SK-N-SH (cell line): ENCODE measurements at regions not wholly inside any gene's neighbourhood (a gene's known extent, or its start where the extent isn't known, plus 50 kb on each side); places are given as distances from the start of the nearest gene placed in this dataset.

Experiments
- CTCF ChIA-PET: fragments of 300-600, 350-600 bp; formaldehyde crosslinking; extraction: SDS; loops from one replicate; lab custom pipeline; 2021; lab: Yijun Ruan, JAX
- POLR2A ChIA-PET: fragments of 350-600 bp; sonication (Branson Sonifier 250); formaldehyde crosslinking; extraction: SDS; loops from one replicate; lab custom pipeline; 2020; ENCODE audit warnings: antibody characterized with exemption, inconsistent platforms; lab: Yijun Ruan, JAX
- DNase-seq: peaks from one replicate; pipeline ENCODE4 v3.0.0; 2012
- H2AFZ ChIP-seq: fragments of 200-600 bp; sonication (generic); 2 replicates; pipeline ENCODE4 v1.8.1; 2016; ENCODE audit warnings: antibody characterized with exemption, mild to moderate bottlenecking, low read depth
- H3F3A ChIP-seq: fragments of 200-600 bp; sonication (generic); replicated peaks from 2 replicates; pipeline ENCODE3; 2016; ENCODE audit warnings: antibody characterized with exemption, mild to moderate bottlenecking; ENCODE audit not compliant: insufficient read depth
- H3K27ac ChIP-seq, 2 experiments: fragments of 200-500 bp in 1 of 2; fragments of 200-600 bp in 1 of 2; sonication (Bioruptor generic) in 1 of 2; sonication (generic), shearing (Covaris generic) in 1 of 2; 2 replicates each; pipeline versions ENCODE4 v1.5.1 to v1.6.1; 2014 to 2016; ENCODE audit warnings: low read depth in 2 of 2, inconsistent platforms in 1 of 2, low read length in 1 of 2, mild to moderate bottlenecking in 1 of 2, mixed read lengths in 1 of 2
- H3K27me3 ChIP-seq: fragments of 200-600 bp; sonication (generic), shearing (Covaris generic); 2 replicates; pipeline ENCODE4 v1.6.1; 2016; ENCODE audit warnings: mixed run types; ENCODE audit not compliant: insufficient read depth
- H3K36me3 ChIP-seq, 2 experiments: fragments of 200-500 bp in 1 of 2; fragments of 200-600 bp in 1 of 2; sonication (Bioruptor generic) in 1 of 2; sonication (generic) in 1 of 2; replicated peaks in 1 of 2; 2 replicates each; pipeline versions ENCODE3 to v1.5.1; 2014 to 2016; ENCODE audit warnings: low read length in 1 of 2, mild to moderate bottlenecking in 1 of 2; ENCODE audit not compliant: insufficient read depth in 2 of 2, control insufficient read depth in 1 of 2
- H3K4me1 ChIP-seq, 2 experiments: fragments of 200-500 bp in 1 of 2; fragments of 200-600 bp in 1 of 2; sonication (Bioruptor generic) in 1 of 2; sonication (generic), shearing (Covaris generic) in 1 of 2; 2 replicates each; pipeline versions ENCODE4 v1.5.1 to v1.6.1; 2014 to 2016; ENCODE audit warnings: low read depth in 1 of 2, low read length in 1 of 2, mixed run types in 1 of 2; ENCODE audit not compliant: insufficient read depth in 2 of 2, control insufficient read depth in 1 of 2
- H3K4me2 ChIP-seq: fragments of 200-600 bp; sonication (generic), shearing (Covaris generic); 2 replicates; pipeline ENCODE4 v1.6.1; 2017; ENCODE audit warnings: mixed run types
- H3K4me3 ChIP-seq, 2 experiments: fragments of 200-500 bp in 1 of 2; fragments of 200-600 bp in 1 of 2; sonication (Bioruptor generic) in 1 of 2; sonication (generic), shearing (Covaris generic) in 1 of 2; 2 replicates each; pipeline versions ENCODE4 v1.5.1 to v1.8.1; 2014 to 2016; ENCODE audit warnings: low read depth in 2 of 2, inconsistent platforms in 1 of 2, low read length in 1 of 2, mild to moderate bottlenecking in 1 of 2, mixed read lengths in 1 of 2, moderate library complexity in 1 of 2
- H3K79me2 ChIP-seq: fragments of 200-600 bp; sonication (generic); 2 replicates; pipeline ENCODE4 v1.8.1; 2017; ENCODE audit warnings: mild to moderate bottlenecking; ENCODE audit not compliant: insufficient read depth
- H3K9ac ChIP-seq: fragments of 200-600 bp; sonication (generic); 2 replicates; pipeline ENCODE4 v1.6.1; 2017; ENCODE audit warnings: mixed run types
- H3K9me2 ChIP-seq: fragments of 200-600 bp; sonication (generic); 2 replicates; pipeline ENCODE4 v1.6.1; 2017; ENCODE audit warnings: mixed run types
- H3K9me3 ChIP-seq: fragments of 200-600 bp; sonication (generic); 2 replicates; pipeline ENCODE4 v1.6.1; 2017; ENCODE audit warnings: mixed run types, mild to moderate bottlenecking, moderate library complexity
- H4K20me1 ChIP-seq: fragments of 200-600 bp; sonication (generic); 2 replicates; pipeline ENCODE4 v1.6.1; 2017; ENCODE audit warnings: mild to moderate bottlenecking, mixed run types; ENCODE audit not compliant: insufficient read depth
- FOXM1 ChIP-seq: IDR thresholded peaks from 2 replicates; pipeline ENCODE4 v1.4.0; 2012; ENCODE audit warnings: low read depth, mild to moderate bottlenecking
- GATA2 ChIP-seq: sonication (generic); formaldehyde crosslinking; IDR thresholded peaks from 2 replicates; pipeline ENCODE4 v1.5.0; 2020; ENCODE audit warnings: mild to moderate bottlenecking, missing genetic modification reagents
- NRF1 ChIP-seq: IDR thresholded peaks from 2 replicates; pipeline ENCODE4 v1.6.1; 2012; ENCODE audit warnings: low read depth, mild to moderate bottlenecking, low read length
- POLR2AphosphoS5 ChIP-seq: IDR thresholded peaks from 2 replicates; pipeline ENCODE4 v1.6.1; 2012; ENCODE audit warnings: low read depth, low read length
- RCOR1 ChIP-seq: fragments of 150-350 bp; IDR thresholded peaks from 2 replicates; pipeline ENCODE4 v1.6.1; 2017; ENCODE audit warnings: antibody characterized with exemption, low read length
- RXRA ChIP-seq: IDR thresholded peaks from 2 replicates; pipeline ENCODE4 v1.4.0; 2012; ENCODE audit warnings: low read depth, mild to moderate bottlenecking, borderline replicate concordance
- YY1 ChIP-seq: IDR thresholded peaks from 2 replicates; pipeline ENCODE4 v1.4.0; 2012; ENCODE audit warnings: low read depth, mild to moderate bottlenecking
- WGBS: methylation state at CpG from one replicate; pipeline ENCODE4 v1.1.6; 2017; ENCODE audit warnings: low lambda C conversion rate; 5-methylcytosine and 5-hydroxymethylcytosine counted together
- TF ChIP-seq, protein P1 (sequence below): IDR thresholded peaks from 2 replicates; pipeline ENCODE4 v1.4.0; 2012; ENCODE audit warnings: low read depth, borderline replicate concordance
- TF ChIP-seq, protein P2 (sequence below): IDR thresholded peaks from 2 replicates; pipeline ENCODE4; 2012
- TF ChIP-seq, protein P3 (sequence below): IDR thresholded peaks from 2 replicates; pipeline ENCODE4 v1.4.0; 2012; ENCODE audit warnings: low read depth
- TF ChIP-seq, protein P4 (sequence below): fragments of 150-350 bp; IDR thresholded peaks from 2 replicates; pipeline ENCODE4 v1.6.1; 2016; ENCODE audit warnings: mild to moderate bottlenecking, low read depth, low read length

DNA sequence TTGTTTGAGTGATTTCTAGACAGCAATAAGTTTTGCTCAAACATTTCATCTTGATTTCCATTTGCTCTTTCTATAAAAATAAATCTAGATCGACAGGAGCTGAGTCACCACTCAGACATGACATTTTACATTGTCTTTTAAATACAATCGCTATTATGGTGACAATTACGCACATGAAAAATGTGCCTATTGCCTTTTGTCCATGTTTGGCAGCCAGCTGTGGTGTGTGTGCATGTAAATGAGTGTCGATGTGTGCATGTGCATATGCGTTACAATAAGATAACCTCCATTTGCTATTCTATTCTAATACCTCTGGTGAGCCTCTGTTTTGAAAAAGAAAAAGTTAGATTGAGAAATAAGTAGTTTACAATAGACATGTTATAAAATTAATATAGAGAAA lies 89.7 kb upstream of the GRM7 start:
- no peak for DNase-seq
- CTCF ChIA-PET = no interaction called here
- no peaks in the 10 kb centered on the region for H4K20me1 ChIP-seq
- POLR2A ChIA-PET = no interaction called here
- no peaks in the 10 kb centered on the region for H3K79me2 ChIP-seq
- no peak overlapping the region for H2AFZ ChIP-seq
- no peaks in the 10 kb centered on the region for H3K27me3 ChIP-seq
- H3K36me3 ChIP-seq = no peaks in the 10 kb centered on the region
- no peaks in the 10 kb centered on the region for H3K9me3 ChIP-seq
- no peaks in the 10 kb centered on the region for H3F3A ChIP-seq
- H3K4me3 ChIP-seq = no peak overlapping the region
- no peaks in the 10 kb centered on the region for H3K9me2 ChIP-seq
- H3K4me1 ChIP-seq = no peaks in the 10 kb centered on the region
- no peak overlapping the region for H3K4me2 ChIP-seq
- TF ChIP-seq, protein P1, sequence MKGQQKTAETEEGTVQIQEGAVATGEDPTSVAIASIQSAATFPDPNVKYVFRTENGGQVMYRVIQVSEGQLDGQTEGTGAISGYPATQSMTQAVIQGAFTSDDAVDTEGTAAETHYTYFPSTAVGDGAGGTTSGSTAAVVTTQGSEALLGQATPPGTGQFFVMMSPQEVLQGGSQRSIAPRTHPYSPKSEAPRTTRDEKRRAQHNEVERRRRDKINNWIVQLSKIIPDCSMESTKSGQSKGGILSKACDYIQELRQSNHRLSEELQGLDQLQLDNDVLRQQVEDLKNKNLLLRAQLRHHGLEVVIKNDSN = no peak
- TF ChIP-seq RXRA = no peak
- no peak for TF ChIP-seq YY1
- TF ChIP-seq RCOR1 = no peak
- no peak overlapping the region for H3K9ac ChIP-seq
- H3K27ac ChIP-seq = no peak overlapping the region
- 14% methylated on average over 5 of the region's 5 CpGs for WGBS

DNA sequence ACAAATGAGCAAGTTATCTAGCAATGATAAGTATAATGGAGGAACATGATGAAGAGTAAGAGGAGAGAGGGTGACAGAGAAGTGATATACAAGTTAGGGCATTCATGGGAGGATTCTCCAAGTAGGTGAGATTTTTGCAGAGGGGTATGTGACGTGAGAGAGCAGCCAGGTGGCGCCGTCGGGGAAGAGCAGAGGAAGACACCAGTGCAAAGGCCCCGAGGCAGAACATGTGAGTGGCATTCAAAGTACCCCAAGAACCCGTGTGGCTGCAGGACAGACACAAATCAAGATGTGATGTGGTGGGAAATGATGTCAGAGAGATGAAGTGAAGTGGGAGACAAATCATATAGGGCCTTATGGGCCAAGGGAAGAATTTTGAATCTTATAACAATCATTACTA lies 81.8 kb upstream of the GRM7 start:
- WGBS = 37% methylated on average over 6 of the region's 6 CpGs
- Histone ChIP-seq H2AFZ (no peak overlapping the region), H3K79me2 (no peaks in the 10 kb centered on the region), H3F3A (no peaks in the 10 kb centered on the region), H3K27ac (no peak overlapping the region), H3K4me3 (no peak overlapping the region), H3K9me2 (no peaks in the 10 kb centered on the region), H3K9ac (no peak overlapping the region), H3K4me1 (no peaks in the 10 kb centered on the region; a peak in 1 of 4 replicates), H3K4me2 (no peak overlapping the region), H3K27me3 (no peaks in the 10 kb centered on the region), H3K36me3 (no peaks in the 10 kb centered on the region)
- no peak for DNase-seq
- TF ChIP-seq FOXM1 (no peak), GATA2 (CRISPR knock-in tag) (no peak), NRF1 (no peak), POLR2AphosphoS5 (no peak)
- TF ChIP-seq, protein P2, sequence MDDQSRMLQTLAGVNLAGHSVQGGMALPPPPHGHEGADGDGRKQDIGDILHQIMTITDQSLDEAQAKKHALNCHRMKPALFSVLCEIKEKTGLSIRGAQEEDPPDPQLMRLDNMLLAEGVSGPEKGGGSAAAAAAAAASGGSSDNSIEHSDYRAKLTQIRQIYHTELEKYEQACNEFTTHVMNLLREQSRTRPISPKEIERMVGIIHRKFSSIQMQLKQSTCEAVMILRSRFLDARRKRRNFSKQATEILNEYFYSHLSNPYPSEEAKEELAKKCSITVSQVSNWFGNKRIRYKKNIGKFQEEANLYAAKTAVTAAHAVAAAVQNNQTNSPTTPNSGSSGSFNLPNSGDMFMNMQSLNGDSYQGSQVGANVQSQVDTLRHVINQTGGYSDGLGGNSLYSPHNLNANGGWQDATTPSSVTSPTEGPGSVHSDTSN = no peak
- TF ChIP-seq, protein P3, sequence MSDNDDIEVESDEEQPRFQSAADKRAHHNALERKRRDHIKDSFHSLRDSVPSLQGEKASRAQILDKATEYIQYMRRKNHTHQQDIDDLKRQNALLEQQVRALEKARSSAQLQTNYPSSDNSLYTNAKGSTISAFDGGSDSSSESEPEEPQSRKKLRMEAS = no peak
- TF ChIP-seq, protein P1 = no peak
- TF ChIP-seq, protein P4, sequence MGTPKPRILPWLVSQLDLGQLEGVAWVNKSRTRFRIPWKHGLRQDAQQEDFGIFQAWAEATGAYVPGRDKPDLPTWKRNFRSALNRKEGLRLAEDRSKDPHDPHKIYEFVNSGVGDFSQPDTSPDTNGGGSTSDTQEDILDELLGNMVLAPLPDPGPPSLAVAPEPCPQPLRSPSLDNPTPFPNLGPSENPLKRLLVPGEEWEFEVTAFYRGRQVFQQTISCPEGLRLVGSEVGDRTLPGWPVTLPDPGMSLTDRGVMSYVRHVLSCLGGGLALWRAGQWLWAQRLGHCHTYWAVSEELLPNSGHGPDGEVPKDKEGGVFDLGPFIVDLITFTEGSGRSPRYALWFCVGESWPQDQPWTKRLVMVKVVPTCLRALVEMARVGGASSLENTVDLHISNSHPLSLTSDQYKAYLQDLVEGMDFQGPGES = no peak
- TF ChIP-seq, all 33 proteins: peak for 0
- CTCF ChIA-PET = no interaction called here
- no peaks in the 10 kb centered on the region for H4K20me1 ChIP-seq
- H3K9me3 ChIP-seq = no peaks in the 10 kb centered on the region
- POLR2A ChIA-PET = no interaction called here
